ENCODE measurements at regions not wholly inside any gene's neighbourhood (a gene's known extent, or its start where the extent isn't known, plus 50 kb on each side); places are given as distances from the start of the nearest gene placed in this dataset.
A peak's percentile ranks its signal among the peaks of the same experiment; 100 is the strongest.

GRCh38 chrX:22351966-22352365 lies 79.3 kb downstream of the CBLL2 start:
- Histone ChIP-seq H2AFZ (ENCODE audit: control insufficient read depth, low read depth, low read length) (no peak overlapping the region), H3K4me2 (ENCODE audit: control insufficient read depth, insufficient read depth) (no peak overlapping the region), H3K27me3 (replicated peaks in 1 of 2; ENCODE audit: control insufficient read depth in 2 of 2, insufficient read depth in 2 of 2, low read length in 1 of 2) (no peaks in the 10 kb centered on the region; a peak in 2 of 4 replicates), H3K4me3 (no peak overlapping the region), H3K9ac (ENCODE audit: control insufficient read depth, insufficient read depth, low read length) (no peak overlapping the region), H4K20me1 (ENCODE audit: control insufficient read depth, insufficient read depth) (no peaks in the 10 kb centered on the region), H3K4me1 (ENCODE audit: control insufficient read depth, insufficient read depth, low read length) (no peaks in the 10 kb centered on the region), H3K27ac (ENCODE audit: control insufficient read depth, insufficient read depth) (no peak overlapping the region), H3K79me2 (ENCODE audit: control insufficient read depth, insufficient read depth, low read length) (no peaks in the 10 kb centered on the region), H3K36me3 (ENCODE audit: control insufficient read depth in 2 of 2, insufficient read depth in 2 of 2, low read length in 1 of 2) (no peaks in the 10 kb centered on the region), H3K9me3 (replicated peaks; ENCODE audit: control insufficient read depth, insufficient read depth, low read length) (no peaks in the 10 kb centered on the region)
- ChIA-PET RAD21 (ENCODE audit: unreplicated experiment) (no interaction called here), POLR2A (no interaction called here), CTCF (no interaction called here), SMC1A (ENCODE audit: uncharacterized antibody, unreplicated experiment) (no interaction called here)
- no TSS peak for BruUV-seq (replicated peaks)
- DNase-seq (ENCODE audit: low read depth, low spot score) (no peak), FAIRE-seq (no peak), ATAC-seq (0 out of 3 replicates have a peak, but pooled peaks have one; percentile 18)
- 23% methylated on average over 4 of the region's 4 CpGs for WGBS (ENCODE audit: insufficient coverage, insufficient replicate concordance, low lambda C conversion rate, missing lambda C conversion rate)
- in situ Hi-C loops (cut with MboI) (no loop called here), intact Hi-C loops (cut with micrococcal nuclease; ENCODE audit: unreplicated experiment) (no loop called here)
- TF ChIP-seq WRNIP1 (IDR thresholded peaks at IDR 0.05; ENCODE audit: borderline replicate concordance, low read depth, low read length): no peak
- no peak for TF ChIP-seq BRCA1 (IDR thresholded peaks at IDR 0.05; ENCODE audit: low read depth, low read length)
- TF ChIP-seq, protein P1, sequence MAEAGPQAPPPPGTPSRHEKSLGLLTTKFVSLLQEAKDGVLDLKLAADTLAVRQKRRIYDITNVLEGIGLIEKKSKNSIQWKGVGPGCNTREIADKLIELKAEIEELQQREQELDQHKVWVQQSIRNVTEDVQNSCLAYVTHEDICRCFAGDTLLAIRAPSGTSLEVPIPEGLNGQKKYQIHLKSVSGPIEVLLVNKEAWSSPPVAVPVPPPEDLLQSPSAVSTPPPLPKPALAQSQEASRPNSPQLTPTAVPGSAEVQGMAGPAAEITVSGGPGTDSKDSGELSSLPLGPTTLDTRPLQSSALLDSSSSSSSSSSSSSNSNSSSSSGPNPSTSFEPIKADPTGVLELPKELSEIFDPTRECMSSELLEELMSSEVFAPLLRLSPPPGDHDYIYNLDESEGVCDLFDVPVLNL (IDR thresholded peaks at IDR 0.05; ENCODE audit: low read depth, low read length): no peak
- TF ChIP-seq CEBPZ (IDR thresholded peaks at IDR 0.05; ENCODE audit: low read depth, low read length): no peak
- TF ChIP-seq ZNF622 (IDR thresholded peaks at IDR 0.05): no peak
- TF ChIP-seq, protein P2, sequence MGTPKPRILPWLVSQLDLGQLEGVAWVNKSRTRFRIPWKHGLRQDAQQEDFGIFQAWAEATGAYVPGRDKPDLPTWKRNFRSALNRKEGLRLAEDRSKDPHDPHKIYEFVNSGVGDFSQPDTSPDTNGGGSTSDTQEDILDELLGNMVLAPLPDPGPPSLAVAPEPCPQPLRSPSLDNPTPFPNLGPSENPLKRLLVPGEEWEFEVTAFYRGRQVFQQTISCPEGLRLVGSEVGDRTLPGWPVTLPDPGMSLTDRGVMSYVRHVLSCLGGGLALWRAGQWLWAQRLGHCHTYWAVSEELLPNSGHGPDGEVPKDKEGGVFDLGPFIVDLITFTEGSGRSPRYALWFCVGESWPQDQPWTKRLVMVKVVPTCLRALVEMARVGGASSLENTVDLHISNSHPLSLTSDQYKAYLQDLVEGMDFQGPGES (IDR thresholded peaks at IDR 0.05): no peak
- no peak for TF ChIP-seq FOXK2 (IDR thresholded peaks at IDR 0.05)
- TF ChIP-seq, protein P3, sequence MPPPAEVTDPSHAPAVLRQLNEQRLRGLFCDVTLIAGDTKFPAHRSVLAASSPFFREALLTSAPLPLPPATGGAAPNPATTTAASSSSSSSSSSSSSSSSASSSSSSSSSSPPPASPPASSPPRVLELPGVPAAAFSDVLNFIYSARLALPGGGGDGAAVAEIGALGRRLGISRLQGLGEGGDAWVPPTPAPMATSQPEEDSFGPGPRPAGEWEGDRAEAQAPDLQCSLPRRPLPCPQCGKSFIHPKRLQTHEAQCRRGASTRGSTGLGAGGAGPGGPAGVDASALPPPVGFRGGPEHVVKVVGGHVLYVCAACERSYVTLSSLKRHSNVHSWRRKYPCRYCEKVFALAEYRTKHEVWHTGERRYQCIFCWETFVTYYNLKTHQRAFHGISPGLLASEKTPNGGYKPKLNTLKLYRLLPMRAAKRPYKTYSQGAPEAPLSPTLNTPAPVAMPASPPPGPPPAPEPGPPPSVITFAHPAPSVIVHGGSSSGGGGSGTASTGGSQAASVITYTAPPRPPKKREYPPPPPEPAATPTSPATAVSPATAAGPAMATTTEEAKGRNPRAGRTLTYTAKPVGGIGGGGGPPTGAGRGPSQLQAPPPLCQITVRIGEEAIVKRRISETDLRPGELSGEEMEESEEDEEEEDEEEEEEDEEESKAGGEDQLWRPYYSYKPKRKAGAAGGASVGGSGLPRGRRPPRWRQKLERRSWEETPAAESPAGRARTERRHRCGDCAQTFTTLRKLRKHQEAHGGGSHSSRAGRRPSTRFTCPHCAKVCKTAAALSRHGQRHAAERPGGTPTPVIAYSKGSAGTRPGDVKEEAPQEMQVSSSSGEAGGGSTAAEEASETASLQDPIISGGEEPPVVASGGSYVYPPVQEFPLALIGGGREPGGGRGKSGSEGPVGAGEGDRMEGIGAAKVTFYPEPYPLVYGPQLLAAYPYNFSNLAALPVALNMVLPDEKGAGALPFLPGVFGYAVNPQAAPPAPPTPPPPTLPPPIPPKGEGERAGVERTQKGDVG (CRISPR knock-in tag; IDR thresholded peaks at IDR 0.05): no peak
- no peak for TF ChIP-seq PAX8 (IDR thresholded peaks at IDR 0.05)
- no peak for TF ChIP-seq POLR2AphosphoS5 (IDR thresholded peaks at IDR 0.05; ENCODE audit: low read length)
- TF ChIP-seq CHD4 (IDR thresholded peaks at IDR 0.05): no peak
- no peak for TF ChIP-seq SREBF1 (IDR thresholded peaks at IDR 0.05; ENCODE audit: low read length)
- TF ChIP-seq MYC (IDR thresholded peaks at IDR 0.05; ENCODE audit: insufficient read depth, insufficient read length, insufficient replicate concordance, low read length, severe bottlenecking): no peak
